ENCODE measurements at regions not wholly inside any gene's neighbourhood (a gene's known extent, or its start where the extent isn't known, plus 50 kb on each side); places are given as distances from the start of the nearest gene placed in this dataset.

- intact Hi-C loops (cut with DNase I; ENCODE audit: low total_unique reads): no loop called here
Measured at GRCh38 chr13:31670831-31671617, 68.3 kb upstream of the RXFP2 start.

DNA sequence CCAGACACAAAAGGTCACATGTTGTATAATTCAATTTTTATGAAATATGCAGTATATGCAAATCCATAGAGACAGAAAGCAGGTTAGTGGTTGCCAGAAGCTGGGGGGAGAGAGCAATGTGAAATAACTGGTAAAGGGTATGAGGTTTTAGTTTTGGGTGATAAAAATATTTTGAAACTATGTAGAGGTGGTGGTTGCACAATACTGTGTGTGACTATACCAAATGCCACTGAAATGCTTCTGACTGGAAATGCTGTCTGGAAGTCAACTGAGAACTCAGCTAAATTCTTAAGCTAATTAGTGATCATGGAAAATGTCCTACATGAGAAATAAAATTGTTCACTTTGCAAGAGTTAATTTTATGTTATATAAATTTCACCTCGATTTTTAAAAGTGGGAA is 65.3 kb upstream of the RXFP2 start:
- Histone ChIP-seq H3K36me3 (no peaks in the 10 kb centered on the region), H3K4me1 (no peaks in the 10 kb centered on the region), H3K27me3 (no peaks in the 10 kb centered on the region), H3K27ac (no peak overlapping the region), H3K4me3 (no peak overlapping the region), H3K9me3 (no peaks in the 10 kb centered on the region)
- intact Hi-C loops (cut with DNase I; ENCODE audit: low total_unique reads): no loop called here
- DNase-seq (ENCODE audit: low spot score in 2 of 2): no peak
- TF ChIP-seq POLR2AphosphoS5 (IDR thresholded peaks at IDR 0.05): no peak
- no peak for TF ChIP-seq POLR2A (IDR thresholded peaks at IDR 0.05)
- TF ChIP-seq CTCF (IDR thresholded peaks at IDR 0.05): no peak

More at GRCh38 chr13:31670831-31671617, 68.3 kb upstream of the RXFP2 start:
- Histone ChIP-seq H3K9me3 (no peaks in the 10 kb centered on the region), H3K27ac (no peak overlapping the region), H3K36me3 (no peaks in the 10 kb centered on the region), H3K4me1 (no peaks in the 10 kb centered on the region), H3K27me3 (no peaks in the 10 kb centered on the region), H3K4me3 (no peak overlapping the region)
- TF ChIP-seq POLR2A (IDR thresholded peaks at IDR 0.05) (no peak), CTCF (IDR thresholded peaks at IDR 0.05) (no peak)
- no peak for DNase-seq (ENCODE audit: low spot score in 2 of 2)

GRCh38 chr13:31675440-31675953 is 63.8 kb upstream of the RXFP2 start:
- no peak for DNase-seq (ENCODE audit: low spot score in 2 of 2)
- H3K9me3 ChIP-seq: no peaks in the 10 kb centered on the region
- no peaks in the 10 kb centered on the region for H3K4me1 ChIP-seq
- no peaks in the 10 kb centered on the region for H3K27me3 ChIP-seq
- no peak overlapping the region for H3K27ac ChIP-seq
- intact Hi-C loops (cut with DNase I; ENCODE audit: low total_unique reads): no loop called here
- H3K36me3 ChIP-seq: no peaks in the 10 kb centered on the region
- TF ChIP-seq CTCF (IDR thresholded peaks at IDR 0.05) (no peak), POLR2A (IDR thresholded peaks at IDR 0.05) (no peak), POLR2AphosphoS5 (IDR thresholded peaks at IDR 0.05) (no peak)
- no peak overlapping the region for H3K4me3 ChIP-seq

GRCh38 chr13:31681133-31681532 is 58.2 kb upstream of the RXFP2 start:
- intact Hi-C loops (cut with DNase I; ENCODE audit: low total_unique reads): no loop called here
- no peaks in the 10 kb centered on the region for H3K4me1 ChIP-seq
- no peaks in the 10 kb centered on the region for H3K27me3 ChIP-seq
- no peak overlapping the region for H3K27ac ChIP-seq
- no peak for DNase-seq (ENCODE audit: low spot score in 2 of 2)
- H3K36me3 ChIP-seq: no peaks in the 10 kb centered on the region
- TF ChIP-seq CTCF (IDR thresholded peaks at IDR 0.05) (no peak), POLR2AphosphoS5 (IDR thresholded peaks at IDR 0.05) (no peak), POLR2A (IDR thresholded peaks at IDR 0.05) (no peak)
- H3K9me3 ChIP-seq: no peaks in the 10 kb centered on the region
- H3K4me3 ChIP-seq: no peak overlapping the region

GRCh38 chr13:31684466-31684865 is 54.9 kb upstream of the RXFP2 start:
- TF ChIP-seq CTCF (IDR thresholded peaks at IDR 0.05) (no peak), POLR2A (IDR thresholded peaks at IDR 0.05) (no peak), POLR2AphosphoS5 (IDR thresholded peaks at IDR 0.05) (no peak)
- H3K4me3 ChIP-seq: no peak overlapping the region
- H3K36me3 ChIP-seq: no peaks in the 10 kb centered on the region
- no peaks in the 10 kb centered on the region for H3K9me3 ChIP-seq
- no peaks in the 10 kb centered on the region for H3K4me1 ChIP-seq
- no peak overlapping the region for H3K27ac ChIP-seq
- intact Hi-C loops (cut with DNase I; ENCODE audit: low total_unique reads): no loop called here
- DNase-seq (ENCODE audit: low spot score in 2 of 2): no peak
- no peaks in the 10 kb centered on the region for H3K27me3 ChIP-seq

All from breast epithelium (tissue), 4 donors.